Neural crest cell (in vitro differentiated cells): ENCODE measurements at regions not wholly inside any gene's neighbourhood (a gene's known extent, or its start where the extent isn't known, plus 50 kb on each side); places are given as distances from the start of the nearest gene placed in this dataset.

Experiments
- DNase-seq: peaks from one replicate; pipeline ENCODE4 v3.0.0; 2021; ENCODE audit warnings: low read depth, mixed read lengths, low spot score
- H3K27ac Mint-ChIP-seq: one replicate; pipeline ENCODE4 v1.8.0; 2021; ENCODE audit warnings: mild to moderate bottlenecking, mixed read lengths; ENCODE audit not compliant: unreplicated experiment
- H3K27me3 Mint-ChIP-seq: 2 replicates; pipeline ENCODE4 v1.8.0; 2021; ENCODE audit warnings: low read depth, mild to moderate bottlenecking, mixed read lengths
- H3K36me3 Mint-ChIP-seq: 2 replicates; pipeline ENCODE4 v1.8.0; 2021; ENCODE audit warnings: low read depth, mild to moderate bottlenecking, mixed read lengths
- H3K4me1 Mint-ChIP-seq: 2 replicates; pipeline ENCODE4 v1.8.0; 2021; ENCODE audit warnings: mixed read lengths
- H3K4me3 Mint-ChIP-seq: one replicate; pipeline ENCODE4 v1.8.0; 2021; ENCODE audit warnings: mild to moderate bottlenecking, mixed read lengths
- H3K9me3 Mint-ChIP-seq: 2 replicates; pipeline ENCODE4 v1.8.0; 2021; ENCODE audit warnings: mixed read lengths
- TF ChIP-seq, protein P1 (sequence below): fragments of 200-600 bp; sonication (generic); conservative IDR thresholded peaks from 2 replicates; pipeline ENCODE4 v1.5.0; 2021; ENCODE audit warnings: antibody characterized with exemption, mild to moderate bottlenecking

GRCh38 chr5:15266841-15267240 lies 233.1 kb upstream of the FBXL7 start:
- H3K27ac Mint-ChIP-seq: no peak overlapping the region
- no peaks in the 10 kb centered on the region for H3K36me3 Mint-ChIP-seq
- no peaks in the 10 kb centered on the region for H3K27me3 Mint-ChIP-seq

DNA sequence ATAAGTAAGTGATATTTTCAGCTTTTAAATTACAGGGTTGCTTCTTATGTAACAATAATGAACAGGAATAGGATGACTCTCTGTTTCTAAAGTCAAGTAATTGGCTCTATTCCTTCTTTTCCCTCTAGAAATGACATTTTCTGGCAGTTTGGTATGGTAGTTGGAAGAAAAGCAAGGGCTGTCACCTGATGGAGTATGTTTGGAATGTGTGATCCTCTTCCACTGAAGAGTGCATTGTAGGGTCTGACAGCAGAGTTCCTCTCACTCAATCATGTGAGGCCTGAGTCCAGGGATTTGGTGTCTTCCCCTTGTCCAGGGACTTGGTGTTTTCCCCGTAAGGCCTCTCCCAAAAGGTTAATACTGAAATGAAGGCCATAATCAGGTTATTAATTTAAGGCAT lies 233.8 kb upstream of the FBXL7 start:
- Mint-ChIP-seq H3K36me3 (no peaks in the 10 kb centered on the region), H3K27ac (no peak overlapping the region), H3K4me1 (peaks cover 1% of the 10 kb centered on the region), H3K9me3 (peaks cover 12% of the 10 kb centered on the region), H3K4me3 (no peak overlapping the region), H3K27me3 (no peaks in the 10 kb centered on the region)
- TF ChIP-seq, protein P1, sequence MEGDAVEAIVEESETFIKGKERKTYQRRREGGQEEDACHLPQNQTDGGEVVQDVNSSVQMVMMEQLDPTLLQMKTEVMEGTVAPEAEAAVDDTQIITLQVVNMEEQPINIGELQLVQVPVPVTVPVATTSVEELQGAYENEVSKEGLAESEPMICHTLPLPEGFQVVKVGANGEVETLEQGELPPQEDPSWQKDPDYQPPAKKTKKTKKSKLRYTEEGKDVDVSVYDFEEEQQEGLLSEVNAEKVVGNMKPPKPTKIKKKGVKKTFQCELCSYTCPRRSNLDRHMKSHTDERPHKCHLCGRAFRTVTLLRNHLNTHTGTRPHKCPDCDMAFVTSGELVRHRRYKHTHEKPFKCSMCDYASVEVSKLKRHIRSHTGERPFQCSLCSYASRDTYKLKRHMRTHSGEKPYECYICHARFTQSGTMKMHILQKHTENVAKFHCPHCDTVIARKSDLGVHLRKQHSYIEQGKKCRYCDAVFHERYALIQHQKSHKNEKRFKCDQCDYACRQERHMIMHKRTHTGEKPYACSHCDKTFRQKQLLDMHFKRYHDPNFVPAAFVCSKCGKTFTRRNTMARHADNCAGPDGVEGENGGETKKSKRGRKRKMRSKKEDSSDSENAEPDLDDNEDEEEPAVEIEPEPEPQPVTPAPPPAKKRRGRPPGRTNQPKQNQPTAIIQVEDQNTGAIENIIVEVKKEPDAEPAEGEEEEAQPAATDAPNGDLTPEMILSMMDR: no peak
- no peak for DNase-seq

More at GRCh38 chr5:15266841-15267240, 233.1 kb upstream of the FBXL7 start:
- H3K9me3 Mint-ChIP-seq: peaks cover 12% of the 10 kb centered on the region
- no peak overlapping the region for H3K4me3 Mint-ChIP-seq
- TF ChIP-seq, protein P1: no peak
- H3K4me1 Mint-ChIP-seq: no peaks in the 10 kb centered on the region
- DNase-seq: no peak

GRCh38 chr5:15263942-15264341 lies 236.0 kb upstream of the FBXL7 start:
- Mint-ChIP-seq H3K27ac (no peak overlapping the region), H3K36me3 (no peaks in the 10 kb centered on the region), H3K9me3 (peaks cover 6% of the 10 kb centered on the region), H3K4me3 (no peak overlapping the region), H3K27me3 (no peaks in the 10 kb centered on the region), H3K4me1 (peaks cover 14% of the 10 kb centered on the region)
- TF ChIP-seq, protein P1: no peak
- DNase-seq: no peak

DNA sequence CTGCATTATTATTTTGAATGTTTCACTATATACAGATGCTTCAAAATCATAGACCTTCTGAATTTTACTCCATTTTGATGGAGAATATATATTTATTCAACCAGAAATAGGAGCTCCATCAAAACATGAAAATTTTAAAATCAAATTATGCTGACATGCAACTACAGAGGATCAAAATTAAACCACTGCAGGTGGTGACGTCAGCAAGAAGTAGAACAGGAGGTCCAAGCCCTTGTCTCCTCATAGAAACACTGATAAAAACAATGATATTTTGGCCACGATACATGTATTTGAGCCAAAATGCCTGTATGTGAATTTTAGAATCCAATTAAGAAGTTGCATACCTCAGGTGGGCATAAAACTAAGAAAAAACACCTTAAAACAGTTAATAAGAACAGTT lies 236.6 kb upstream of the FBXL7 start:
- Mint-ChIP-seq H3K4me3 (no peak overlapping the region), H3K4me1 (peaks cover 14% of the 10 kb centered on the region), H3K27me3 (no peaks in the 10 kb centered on the region), H3K9me3 (peaks cover 3% of the 10 kb centered on the region), H3K27ac (no peak overlapping the region), H3K36me3 (no peaks in the 10 kb centered on the region)
- TF ChIP-seq, protein P1: no peak
- no peak for DNase-seq

GRCh38 chr5:15261269-15261995 lies 238.5 kb upstream of the FBXL7 start:
- H3K27me3 Mint-ChIP-seq: no peaks in the 10 kb centered on the region
- TF ChIP-seq, protein P1: no peak
- H3K9me3 Mint-ChIP-seq: peaks cover 2% of the 10 kb centered on the region
- H3K4me3 Mint-ChIP-seq: no peak overlapping the region
- DNase-seq: no peak
- no peak overlapping the region for H3K27ac Mint-ChIP-seq
- H3K36me3 Mint-ChIP-seq: no peaks in the 10 kb centered on the region
- peaks cover 14% of the 10 kb centered on the region for H3K4me1 Mint-ChIP-seq
